ENCODE measurements at regions not wholly inside any gene's neighbourhood (a gene's known extent, or its start where the extent isn't known, plus 50 kb on each side); places are given as distances from the start of the nearest gene placed in this dataset.

DNA sequence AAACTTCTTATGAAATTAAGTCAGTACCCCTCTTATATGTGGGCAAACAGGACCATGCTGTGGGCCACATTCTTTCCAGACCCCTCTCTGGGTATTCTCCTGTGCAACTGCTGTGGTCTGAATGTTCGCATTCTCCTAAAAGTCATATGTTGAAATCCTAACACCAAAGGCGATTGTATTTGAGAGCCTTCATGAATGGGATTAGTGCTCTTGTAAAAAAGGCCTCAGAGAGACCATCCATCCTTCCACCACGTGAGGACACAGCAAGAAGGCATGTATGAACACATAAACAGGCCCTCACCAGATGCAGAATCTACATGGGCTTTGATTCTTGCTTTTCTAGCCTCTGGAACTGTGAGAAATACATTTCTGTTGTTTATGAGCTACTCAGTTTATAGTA, 68.0 kb upstream of the NAALADL2 start:
- no peak for DNase-seq

GRCh38 chr3:174792864-174793263, 66.3 kb upstream of the NAALADL2 start:
- no peak for DNase-seq

Measured in SHP77 (cell line).